Suprapubic skin (tissue), 4 donors: ENCODE measurements at regions not wholly inside any gene's neighbourhood (a gene's known extent, or its start where the extent isn't known, plus 50 kb on each side); places are given as distances from the start of the nearest gene placed in this dataset.

Experiments
- EP300 ChIP-seq: sonication (generic); formaldehyde crosslinking; IDR thresholded peaks from one replicate; pipeline ENCODE4 v1.6.1; 2017; ENCODE audit warnings: antibody characterized with exemption
- POLR2A ChIP-seq, 2 donors: fragments of 450-650 bp; IDR thresholded peaks; one replicate each; pipeline ENCODE4 v1.6.1; 2017; ENCODE audit warnings: antibody characterized with exemption in 2 of 2, mild to moderate bottlenecking in 2 of 2, moderate library complexity in 2 of 2
- POLR2AphosphoS5 ChIP-seq, 3 donors: sonication (generic); formaldehyde crosslinking; IDR thresholded peaks; one replicate each; pipeline ENCODE4 v1.6.1; 2017; ENCODE audit warnings: antibody characterized with exemption in 3 of 3
- TF ChIP-seq, protein P1 (sequence below), 2 donors: fragments of 200-600 bp in 1 of 2; fragments of 450-650 bp in 1 of 2; sonication (generic) in 1 of 2; IDR thresholded peaks; one replicate each; pipeline ENCODE4 v1.5.1; 2016 to 2019; ENCODE audit warnings: antibody characterized with exemption in 2 of 2, mild to moderate bottlenecking in 1 of 2, moderate library complexity in 1 of 2

DNA sequence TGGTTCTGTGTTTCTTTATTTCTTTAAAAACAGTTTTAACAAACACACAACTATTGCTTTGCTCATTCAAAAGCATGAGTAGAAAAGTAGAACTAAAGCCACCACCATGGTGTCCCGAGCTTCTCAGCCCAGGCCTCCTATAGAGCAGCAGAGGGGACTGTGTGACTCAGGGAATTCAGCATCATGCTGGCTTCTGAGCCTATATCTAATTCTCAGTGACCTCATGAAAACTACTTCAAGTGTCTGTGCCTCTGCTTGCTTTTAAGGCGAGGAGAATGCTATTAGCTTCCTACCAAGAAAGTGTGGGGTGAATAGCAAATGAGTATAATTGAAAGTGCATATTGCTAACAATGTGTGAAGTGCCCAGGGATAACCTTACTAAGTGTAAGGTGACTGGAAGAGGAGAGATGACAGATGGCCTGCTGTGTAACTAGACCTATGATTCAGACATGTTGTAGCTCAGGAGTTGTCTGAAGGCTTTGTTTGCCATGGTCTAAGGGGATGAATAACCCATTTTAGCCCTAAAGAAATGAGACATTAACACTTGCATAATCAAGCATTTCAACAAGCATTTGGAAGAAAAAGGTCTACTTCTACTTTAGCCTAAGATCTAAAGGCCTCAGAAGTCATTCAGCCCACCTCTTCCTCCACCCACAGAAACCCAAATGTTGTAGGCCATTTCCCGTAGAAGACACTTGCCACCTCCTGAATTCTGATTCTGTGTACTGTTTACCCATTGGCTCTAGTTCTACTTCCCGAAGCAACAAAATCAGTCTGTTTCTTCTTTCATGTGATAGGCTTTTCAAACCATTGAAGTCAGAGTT lies 121.5 kb upstream of the ARG1 start:
- TF ChIP-seq EP300: no peak
- TF ChIP-seq, protein P1, sequence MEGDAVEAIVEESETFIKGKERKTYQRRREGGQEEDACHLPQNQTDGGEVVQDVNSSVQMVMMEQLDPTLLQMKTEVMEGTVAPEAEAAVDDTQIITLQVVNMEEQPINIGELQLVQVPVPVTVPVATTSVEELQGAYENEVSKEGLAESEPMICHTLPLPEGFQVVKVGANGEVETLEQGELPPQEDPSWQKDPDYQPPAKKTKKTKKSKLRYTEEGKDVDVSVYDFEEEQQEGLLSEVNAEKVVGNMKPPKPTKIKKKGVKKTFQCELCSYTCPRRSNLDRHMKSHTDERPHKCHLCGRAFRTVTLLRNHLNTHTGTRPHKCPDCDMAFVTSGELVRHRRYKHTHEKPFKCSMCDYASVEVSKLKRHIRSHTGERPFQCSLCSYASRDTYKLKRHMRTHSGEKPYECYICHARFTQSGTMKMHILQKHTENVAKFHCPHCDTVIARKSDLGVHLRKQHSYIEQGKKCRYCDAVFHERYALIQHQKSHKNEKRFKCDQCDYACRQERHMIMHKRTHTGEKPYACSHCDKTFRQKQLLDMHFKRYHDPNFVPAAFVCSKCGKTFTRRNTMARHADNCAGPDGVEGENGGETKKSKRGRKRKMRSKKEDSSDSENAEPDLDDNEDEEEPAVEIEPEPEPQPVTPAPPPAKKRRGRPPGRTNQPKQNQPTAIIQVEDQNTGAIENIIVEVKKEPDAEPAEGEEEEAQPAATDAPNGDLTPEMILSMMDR (IDR thresholded peaks at IDR 0.05): no peak
- TF ChIP-seq POLR2A (IDR thresholded peaks at IDR 0.05): no peak
- no peak for TF ChIP-seq POLR2AphosphoS5 (IDR thresholded peaks at IDR 0.05)
